ENCODE measurements at regions not wholly inside any gene's neighbourhood (a gene's known extent, or its start where the extent isn't known, plus 50 kb on each side); places are given as distances from the start of the nearest gene placed in this dataset.

- no peak overlapping the region for H3K4me3 ChIP-seq (ENCODE audit: low read depth, low read length)
- no peak for DNase-seq (ENCODE audit: low read depth)
Measured at GRCh38 chr20:52921340-52921739, 50.8 kb upstream of the TSHZ2 start.

- no peak overlapping the region for H3K4me3 ChIP-seq (ENCODE audit: low read depth, low read length)
- DNase-seq (ENCODE audit: low read depth), result no peak
Measured at GRCh38 chr20:52918311-52918710, 53.8 kb upstream of the TSHZ2 start.

DNA sequence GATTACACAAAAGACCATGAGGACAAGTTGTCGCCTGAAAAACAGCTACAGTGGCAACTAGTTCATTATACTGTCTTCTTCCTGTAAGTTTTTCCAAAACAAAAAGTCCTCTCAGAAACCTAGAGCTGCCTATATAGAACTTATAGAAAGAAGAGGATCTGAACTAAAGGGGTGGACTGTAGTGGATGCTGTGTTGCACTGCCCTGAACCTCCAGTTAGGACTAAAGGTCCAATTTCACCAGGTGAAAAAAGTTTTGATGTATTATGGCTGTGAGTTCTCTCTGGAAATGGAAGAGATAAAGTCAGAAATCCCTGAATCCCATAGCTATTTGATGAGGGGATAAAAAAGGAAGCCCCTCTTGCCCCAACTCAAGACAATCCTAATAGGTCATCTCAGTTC is 56.6 kb upstream of the TSHZ2 start:
- no peak overlapping the region for H3K4me3 ChIP-seq (ENCODE audit: low read depth, low read length)
- no peak for DNase-seq (ENCODE audit: low read depth)

DNA sequence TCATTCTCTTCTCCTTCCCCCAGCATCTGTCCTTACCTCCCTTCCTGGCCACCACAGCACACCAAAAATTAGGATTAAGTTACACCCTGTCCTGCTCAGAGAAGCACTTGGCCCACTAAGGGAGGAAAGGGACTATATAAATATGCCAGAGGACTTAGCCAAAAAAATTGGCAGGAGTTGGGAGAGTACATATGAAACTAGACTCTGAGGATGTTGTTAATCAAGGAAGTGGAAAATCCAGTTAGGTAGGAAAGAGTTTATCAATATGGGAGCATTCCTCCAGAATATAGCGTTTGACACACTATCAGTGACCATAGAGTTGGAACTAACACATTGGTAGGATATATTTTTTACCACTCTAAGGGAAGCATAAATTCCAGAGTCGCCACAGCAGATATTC is 57.3 kb upstream of the TSHZ2 start:
- H3K4me3 ChIP-seq (ENCODE audit: low read depth, low read length), result no peak overlapping the region
- DNase-seq (ENCODE audit: low read depth), result no peak

GRCh38 chr20:52913650-52914387 is 58.3 kb upstream of the TSHZ2 start:
- no peak for DNase-seq (ENCODE audit: low read depth)
- H3K4me3 ChIP-seq (ENCODE audit: low read depth, low read length), result no peak overlapping the region

GRCh38 chr20:52905241-52905994 is 66.7 kb upstream of the TSHZ2 start:
- no peak overlapping the region for H3K4me3 ChIP-seq (ENCODE audit: low read depth, low read length)
- no peak for DNase-seq (ENCODE audit: low read depth)

- DNase-seq (ENCODE audit: low read depth), result no peak
- no peak overlapping the region for H3K4me3 ChIP-seq (ENCODE audit: low read depth, low read length)
Measured at GRCh38 chr20:52904837-52905236, 67.3 kb upstream of the TSHZ2 start.

GRCh38 chr20:52899041-52899608 is 73.0 kb upstream of the TSHZ2 start:
- H3K4me3 ChIP-seq (ENCODE audit: low read depth, low read length), result no peak overlapping the region
- no peak for DNase-seq (ENCODE audit: low read depth)

DNA sequence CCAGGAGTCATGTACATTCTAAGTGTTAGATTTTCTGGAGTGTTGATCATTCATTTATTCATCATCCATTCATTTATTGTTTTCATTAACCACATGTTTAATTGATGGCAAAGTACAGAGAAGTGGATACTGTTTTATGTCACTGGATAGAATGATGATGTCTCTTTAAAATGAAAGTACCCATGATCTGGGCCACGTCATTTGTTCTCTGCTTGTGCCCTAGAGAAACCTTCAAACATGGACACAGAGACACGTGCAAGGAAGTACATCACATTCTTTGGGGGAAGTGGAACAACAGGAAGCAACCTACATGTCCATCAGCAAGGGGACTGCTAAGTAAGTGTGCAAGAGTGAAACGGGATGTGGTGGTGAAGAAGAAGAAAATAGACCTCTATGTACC is 75.8 kb upstream of the TSHZ2 start:
- H3K4me3 ChIP-seq (ENCODE audit: low read depth, low read length), result no peak overlapping the region
- no peak for DNase-seq (ENCODE audit: low read depth)

- no peak overlapping the region for H3K4me3 ChIP-seq (ENCODE audit: low read depth, low read length)
- DNase-seq (ENCODE audit: low read depth), result no peak
Measured at GRCh38 chr20:52895701-52896100, 76.5 kb upstream of the TSHZ2 start.

DNA sequence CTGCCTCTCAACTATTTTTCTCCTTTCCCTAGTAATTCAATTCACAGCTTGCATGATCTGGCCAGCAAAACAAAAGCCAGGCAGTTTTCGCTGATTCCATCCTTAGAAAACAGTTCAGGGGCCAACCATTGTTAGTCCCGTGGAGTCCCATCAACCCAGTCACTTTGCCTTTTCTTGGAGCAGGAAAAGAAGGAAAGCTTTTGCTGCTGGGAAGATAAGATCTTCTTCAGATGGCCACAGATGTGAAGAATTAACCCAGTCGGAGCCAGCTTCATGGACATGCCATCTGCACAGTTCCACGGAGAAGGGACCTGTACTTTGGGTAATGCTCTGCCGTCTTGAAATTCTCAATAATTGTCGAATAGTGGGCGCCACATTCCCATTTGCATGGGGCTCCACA is 76.9 kb upstream of the TSHZ2 start:
- H3K4me3 ChIP-seq (ENCODE audit: low read depth, low read length), result no peak overlapping the region
- DNase-seq (ENCODE audit: low read depth), result no peak

- no peak for DNase-seq (ENCODE audit: low read depth)
- H3K4me3 ChIP-seq (ENCODE audit: low read depth, low read length), result no peak overlapping the region
Measured at GRCh38 chr20:52893498-52893897, 78.7 kb upstream of the TSHZ2 start.

GRCh38 chr20:52892023-52892422 is 80.1 kb upstream of the TSHZ2 start:
- H3K4me3 ChIP-seq (ENCODE audit: low read depth, low read length), result no peak overlapping the region
- DNase-seq (ENCODE audit: low read depth), result no peak

DNA sequence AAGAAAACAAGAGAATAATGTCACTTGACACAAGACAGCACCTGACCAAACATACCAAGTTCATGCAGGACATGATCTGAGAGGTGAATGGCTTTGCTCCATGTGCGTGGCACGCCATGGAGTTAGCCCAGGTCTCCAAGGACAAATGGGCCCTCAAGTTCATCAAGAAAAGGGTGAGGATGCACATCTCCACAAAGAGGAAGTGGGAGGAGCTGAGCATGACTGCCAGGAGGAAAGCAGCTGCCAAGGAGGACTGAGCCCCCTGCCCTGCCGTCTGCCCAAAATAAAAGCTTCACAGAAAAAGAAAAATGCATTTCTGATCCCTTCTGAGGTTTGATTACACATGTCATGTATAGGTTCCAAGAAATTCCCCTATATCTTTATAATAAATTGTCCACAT is 82.0 kb upstream of the TSHZ2 start:
- H3K4me3 ChIP-seq (ENCODE audit: low read depth, low read length), result no peak overlapping the region
- DNase-seq (ENCODE audit: low read depth), result no peak

DNA sequence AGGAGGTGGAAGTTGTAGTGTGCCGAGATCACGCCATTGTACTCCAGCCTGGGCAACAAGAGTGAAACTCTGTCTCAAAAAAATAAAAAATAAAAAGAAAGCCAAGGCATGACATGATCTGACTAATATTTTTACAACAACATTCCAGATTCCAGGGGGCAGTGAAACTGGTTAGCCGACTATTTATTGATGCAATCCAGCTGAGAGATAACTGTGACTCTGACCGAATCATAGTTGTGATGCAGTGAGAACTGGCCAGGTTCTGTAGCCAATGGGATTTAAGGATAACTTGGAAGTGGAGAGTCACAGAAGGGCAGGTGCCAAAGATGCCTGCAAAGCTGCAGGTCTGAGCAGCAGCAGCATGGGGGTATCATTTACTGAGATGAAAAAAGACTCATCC is 82.9 kb upstream of the TSHZ2 start:
- no peak overlapping the region for H3K4me3 ChIP-seq (ENCODE audit: low read depth, low read length)
- DNase-seq (ENCODE audit: low read depth), result peak; percentile 26

- DNase-seq (ENCODE audit: low read depth), result peak; percentile 20
- H3K4me3 ChIP-seq (ENCODE audit: low read depth, low read length), result no peak overlapping the region
Measured at GRCh38 chr20:52888096-52888495, 84.1 kb upstream of the TSHZ2 start.

DNA sequence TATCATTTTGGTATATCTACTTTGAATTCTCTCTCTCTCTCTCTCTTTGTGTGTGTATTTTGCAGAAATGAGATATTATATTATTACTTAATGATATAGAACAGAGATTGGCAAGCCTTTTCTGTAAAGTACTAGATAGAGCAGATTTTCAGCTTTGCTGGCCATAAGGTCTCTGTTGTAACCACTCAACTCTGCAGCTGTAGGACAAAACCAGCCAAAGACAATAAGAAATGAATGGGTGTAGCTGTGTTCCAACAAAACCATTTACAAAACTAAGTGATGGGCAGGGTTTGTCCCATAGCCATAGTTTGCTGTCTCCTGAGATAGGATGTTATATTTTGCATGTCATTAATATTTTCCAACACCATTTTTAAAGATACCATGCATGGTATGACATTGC is 91.2 kb upstream of the TSHZ2 start:
- H3K4me3 ChIP-seq (ENCODE audit: low read depth, low read length), result no peak overlapping the region
- no peak for DNase-seq (ENCODE audit: low read depth)

- no peak for DNase-seq (ENCODE audit: low read depth)
- H3K4me3 ChIP-seq (ENCODE audit: low read depth, low read length), result no peak overlapping the region
Measured at GRCh38 chr20:52880259-52880658, 91.9 kb upstream of the TSHZ2 start.

DNA sequence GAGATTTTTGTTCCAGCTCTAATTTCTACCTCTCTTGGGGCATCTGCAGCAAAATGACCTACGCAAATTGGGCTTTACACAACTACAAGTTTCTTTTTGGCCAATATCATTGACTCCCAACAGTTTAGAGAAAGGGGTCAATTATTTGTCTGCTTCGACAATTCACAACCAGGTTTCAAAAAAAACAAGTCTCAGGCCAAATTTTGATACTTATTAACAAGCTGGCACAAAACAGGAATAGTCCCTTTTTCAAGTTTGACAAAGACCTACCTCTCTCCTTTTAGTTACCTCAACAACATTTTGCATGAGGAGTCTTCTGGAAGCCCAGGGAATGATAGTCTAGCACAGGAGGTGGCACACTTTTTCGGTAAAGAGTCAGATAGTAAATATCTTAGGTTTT is 97.9 kb upstream of the TSHZ2 start:
- no peak overlapping the region for H3K4me3 ChIP-seq (ENCODE audit: low read depth, low read length)
- no peak for DNase-seq (ENCODE audit: low read depth)

- DNase-seq (ENCODE audit: low read depth), result no peak
- no peak overlapping the region for H3K4me3 ChIP-seq (ENCODE audit: low read depth, low read length)
Measured at GRCh38 chr20:52869698-52870501, 102.3 kb upstream of the TSHZ2 start.

Measured in skeletal muscle cell (primary cell).